H1 (cell line): ENCODE measurements at regions not wholly inside any gene's neighbourhood (a gene's known extent, or its start where the extent isn't known, plus 50 kb on each side); places are given as distances from the start of the nearest gene placed in this dataset.

Experiments
- ATF3 ChIP-seq: IDR thresholded peaks from 2 replicates; pipeline ENCODE4 v1.6.1; 2011; ENCODE audit warnings: low read depth, mild to moderate bottlenecking, low read length; ENCODE audit not compliant: insufficient read depth
- CTCF ChIP-seq, 3 experiments: IDR thresholded peaks; 1 replicate in 2 of 3; 2 replicates in 1 of 3; pipeline versions ENCODE4 v1.5.1 to v1.6.1; 2011; ENCODE audit warnings: low read length in 3 of 3, mild to moderate bottlenecking in 3 of 3, inconsistent platforms in 2 of 3, low read depth in 1 of 3, moderate library complexity in 1 of 3; ENCODE audit not compliant: insufficient read depth in 1 of 3; ENCODE audit errors: control extremely low read depth in 1 of 3
- RAD21 ChIP-seq, 2 experiments: IDR thresholded peaks in 1 of 2; conservative IDR thresholded peaks in 1 of 2; 2 replicates each; pipeline ENCODE4 v1.6.1; 2011; ENCODE audit warnings: low read depth in 2 of 2, low read length in 2 of 2, improper control_type of control experiment in 1 of 2, inconsistent platforms in 1 of 2, mild to moderate bottlenecking in 1 of 2, moderate library complexity in 1 of 2
- SP2 ChIP-seq: IDR thresholded peaks from 2 replicates; pipeline ENCODE4 v1.6.1; 2012; ENCODE audit warnings: mild to moderate bottlenecking, low read length, inconsistent platforms
- TEAD4 ChIP-seq: IDR thresholded peaks from 2 replicates; pipeline ENCODE4 v1.6.1; 2012; ENCODE audit warnings: low read depth, low read length, inconsistent platforms, mixed read lengths
- USF2 ChIP-seq: IDR thresholded peaks from 2 replicates; pipeline ENCODE4 v1.6.1; 2011; ENCODE audit warnings: low read length, improper control_type of control experiment

- TF ChIP-seq CTCF (IDR thresholded peaks at IDR 0.05; ENCODE audit: control extremely low read depth in 1 of 3, insufficient read depth in 1 of 3, low read depth in 1 of 3, low read length in 3 of 3) = no peak
- TF ChIP-seq TEAD4 = no peak
- TF ChIP-seq USF2 = no peak
- TF ChIP-seq RAD21 (IDR thresholded peaks at IDR 0.05 in 1 of 2, conservative IDR thresholded peaks at IDR 0.05 in 1 of 2; ENCODE audit: low read depth in 2 of 2, low read length in 2 of 2) = no peak
- TF ChIP-seq ATF3 = no peak
- TF ChIP-seq SP2 = no peak
Measured at GRCh38 chr1:227428803-227429202, 110.5 kb upstream of the CDC42BPA start.
